Left lung (tissue), 4 donors: ENCODE measurements at regions not wholly inside any gene's neighbourhood (a gene's known extent, or its start where the extent isn't known, plus 50 kb on each side); places are given as distances from the start of the nearest gene placed in this dataset.

ENCODE experiments used
- ATAC-seq: fragments of 200-7000 bp; cut with Tn5 transposase; one replicate; pipeline ENCODE4 v1.9.1; 2020; ENCODE audit warnings: moderate library complexity
- DNase-seq, 4 donors: peaks; one replicate each; pipeline ENCODE4 v3.0.0-alpha.2; 2013 to 2020
- H3K27ac ChIP-seq, 2 donors: fragments of 200-600 bp; sonication (generic) in 1 of 2; one replicate each; pipeline versions ENCODE4 v1.5.0 to v1.8.0; 2020 to 2021
- H3K27me3 ChIP-seq, 2 donors: fragments of 200-600 bp; sonication (generic) in 1 of 2; one replicate each; pipeline versions ENCODE4 v1.5.0 to v1.8.0; 2020 to 2021
- H3K36me3 ChIP-seq, 2 donors: fragments of 200-600 bp; sonication (generic) in 1 of 2; one replicate each; pipeline versions ENCODE4 v1.5.0 to v1.8.0; 2020 to 2021
- H3K4me1 ChIP-seq, 2 donors: fragments of 200-600 bp; one replicate each; pipeline ENCODE4 v1.8.0; 2021
- H3K4me3 ChIP-seq, 2 donors: fragments of 200-600 bp; sonication (generic) in 1 of 2; one replicate each; pipeline versions ENCODE4 v1.5.0 to v1.8.0; 2020 to 2021; ENCODE audit warnings: mild to moderate bottlenecking in 1 of 2
- H3K9me3 ChIP-seq, 2 donors: fragments of 200-600 bp; sonication (generic) in 1 of 2; one replicate each; pipeline versions ENCODE4 v1.5.0 to v1.8.0; 2020 to 2021
- intact Hi-C, 2 donors: fragments of 100-400 bp; cut with DNase I; formaldehyde crosslinking; loops; one replicate each; pipeline versions ENCODE4 v1.11.2 to v1.14.2; 2022
- TF ChIP-seq, protein P1 (sequence below), 2 donors: fragments of 200-600 bp; sonication (generic) in 1 of 2; IDR thresholded peaks; one replicate each; pipeline versions ENCODE4 v1.5.0 to v1.8.0; 2021; ENCODE audit warnings: antibody characterized with exemption in 2 of 2
- donor health status: DM: no; HTN: yes; CAD: no.
- donor health status: DM: no; HTN: no; CAD: no.

GRCh38 chr11:42661942-42662341 lies 649.9 kb upstream of the API5 start:
- intact Hi-C loops, result no loop called here
- Histone ChIP-seq H3K4me1 (no peaks in the 10 kb centered on the region), H3K4me3 (no peak overlapping the region), H3K9me3 (no peaks in the 10 kb centered on the region), H3K36me3 (no peaks in the 10 kb centered on the region), H3K27me3 (no peaks in the 10 kb centered on the region), H3K27ac (no peak overlapping the region)
- ATAC-seq (no peak), DNase-seq (no peak)
- TF ChIP-seq, protein P1, sequence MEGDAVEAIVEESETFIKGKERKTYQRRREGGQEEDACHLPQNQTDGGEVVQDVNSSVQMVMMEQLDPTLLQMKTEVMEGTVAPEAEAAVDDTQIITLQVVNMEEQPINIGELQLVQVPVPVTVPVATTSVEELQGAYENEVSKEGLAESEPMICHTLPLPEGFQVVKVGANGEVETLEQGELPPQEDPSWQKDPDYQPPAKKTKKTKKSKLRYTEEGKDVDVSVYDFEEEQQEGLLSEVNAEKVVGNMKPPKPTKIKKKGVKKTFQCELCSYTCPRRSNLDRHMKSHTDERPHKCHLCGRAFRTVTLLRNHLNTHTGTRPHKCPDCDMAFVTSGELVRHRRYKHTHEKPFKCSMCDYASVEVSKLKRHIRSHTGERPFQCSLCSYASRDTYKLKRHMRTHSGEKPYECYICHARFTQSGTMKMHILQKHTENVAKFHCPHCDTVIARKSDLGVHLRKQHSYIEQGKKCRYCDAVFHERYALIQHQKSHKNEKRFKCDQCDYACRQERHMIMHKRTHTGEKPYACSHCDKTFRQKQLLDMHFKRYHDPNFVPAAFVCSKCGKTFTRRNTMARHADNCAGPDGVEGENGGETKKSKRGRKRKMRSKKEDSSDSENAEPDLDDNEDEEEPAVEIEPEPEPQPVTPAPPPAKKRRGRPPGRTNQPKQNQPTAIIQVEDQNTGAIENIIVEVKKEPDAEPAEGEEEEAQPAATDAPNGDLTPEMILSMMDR (IDR thresholded peaks at IDR 0.05), result no peak

DNA sequence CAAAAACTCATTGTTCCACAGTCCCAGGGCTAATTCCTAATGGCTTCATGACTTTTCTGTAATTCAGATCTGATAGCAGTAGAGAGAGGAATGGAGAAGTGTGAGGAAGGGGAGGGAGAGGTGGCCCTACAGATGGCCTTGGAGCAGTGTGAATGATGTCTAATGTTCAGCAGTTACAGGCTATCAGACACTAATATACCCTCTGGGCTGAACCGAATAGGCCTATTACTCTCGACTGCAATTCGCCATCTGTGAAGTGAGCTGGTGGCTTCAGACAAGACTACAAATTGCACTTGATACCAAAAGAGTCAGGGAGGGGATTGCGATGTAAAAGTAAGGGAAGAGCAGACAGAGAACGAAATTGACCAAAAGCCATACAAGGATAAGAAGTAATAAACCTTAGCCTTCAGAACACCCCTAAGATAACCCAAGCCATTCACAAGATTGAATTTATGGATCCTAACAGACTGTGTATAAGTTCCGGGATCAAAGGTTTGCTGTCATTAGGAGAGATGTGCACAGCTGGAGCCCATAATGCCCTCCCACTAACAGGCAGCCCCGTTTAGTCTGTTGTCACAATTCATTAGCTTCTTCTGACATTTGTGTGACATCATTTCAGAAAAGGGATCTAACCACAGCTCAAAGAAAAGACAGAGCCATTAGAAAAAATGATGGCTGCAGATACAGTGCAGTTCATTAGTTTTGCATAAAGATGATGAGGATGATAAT lies 642.4 kb upstream of the API5 start:
- Histone ChIP-seq H3K4me3 (no peak overlapping the region), H3K4me1 (no peaks in the 10 kb centered on the region), H3K27me3 (no peaks in the 10 kb centered on the region), H3K27ac (no peak overlapping the region), H3K9me3 (no peaks in the 10 kb centered on the region), H3K36me3 (no peaks in the 10 kb centered on the region)
- DNase-seq (no peak), ATAC-seq (no peak)
- TF ChIP-seq, protein P1 (IDR thresholded peaks at IDR 0.05), result no peak
- intact Hi-C loops, result no loop called here

GRCh38 chr11:42674436-42674835 lies 637.4 kb upstream of the API5 start:
- intact Hi-C loops, result no loop called here
- H3K4me1 ChIP-seq, result no peaks in the 10 kb centered on the region
- no peaks in the 10 kb centered on the region for H3K27me3 ChIP-seq
- DNase-seq (no peak), ATAC-seq (no peak)
- H3K27ac ChIP-seq, result no peak overlapping the region
- H3K9me3 ChIP-seq, result peaks cover 0 to 1% of the 10 kb centered on the region in 2 donors
- H3K36me3 ChIP-seq, result no peaks in the 10 kb centered on the region
- H3K4me3 ChIP-seq, result no peak overlapping the region
- TF ChIP-seq, protein P1 (IDR thresholded peaks at IDR 0.05), result no peak

GRCh38 chr11:42707541-42707940 lies 604.3 kb upstream of the API5 start:
- H3K27me3 ChIP-seq, result no peaks in the 10 kb centered on the region
- intact Hi-C loops, result no loop called here
- no peaks in the 10 kb centered on the region for H3K9me3 ChIP-seq
- TF ChIP-seq, protein P1 (IDR thresholded peaks at IDR 0.05), result no peak
- H3K4me1 ChIP-seq, result no peaks in the 10 kb centered on the region
- H3K36me3 ChIP-seq, result no peaks in the 10 kb centered on the region
- DNase-seq, result no peak
- ATAC-seq, result no peak
- no peak overlapping the region for H3K4me3 ChIP-seq
- H3K27ac ChIP-seq, result no peak overlapping the region

- intact Hi-C loops, result no loop called here
These were observed 602.6 kb upstream of the API5 start for GRCh38 chr11:42709216-42709615.

More at GRCh38 chr11:42709216-42709615, 602.6 kb upstream of the API5 start:
- Histone ChIP-seq H3K4me1 (no peaks in the 10 kb centered on the region), H3K27ac (no peak overlapping the region), H3K36me3 (no peaks in the 10 kb centered on the region), H3K9me3 (no peaks in the 10 kb centered on the region), H3K27me3 (no peaks in the 10 kb centered on the region), H3K4me3 (no peak overlapping the region)
- TF ChIP-seq, protein P1 (IDR thresholded peaks at IDR 0.05), result no peak
- no peak for DNase-seq
- ATAC-seq, result no peak
